HG03442 (cell line): ENCODE measurements at regions not wholly inside any gene's neighbourhood (a gene's known extent, or its start where the extent isn't known, plus 50 kb on each side); places are given as distances from the start of the nearest gene placed in this dataset.

Experiments used
- ATAC-seq: cut with Tn5 transposase; IDR thresholded peaks from one replicate; pipeline ENCODE4 v1.9.1; 2021; ENCODE audit warnings: mild to moderate bottlenecking, moderate library complexity; ENCODE audit not compliant: unreplicated experiment

GRCh38 chr3:82054849-82055248 lies 293.4 kb upstream of the GBE1 start:
- ATAC-seq, result no peak

GRCh38 chr3:82053236-82053635 lies 291.8 kb upstream of the GBE1 start:
- ATAC-seq, result no peak

GRCh38 chr3:82050382-82050781 lies 288.9 kb upstream of the GBE1 start:
- ATAC-seq, result no peak

- ATAC-seq, result no peak
Measured at GRCh38 chr3:82048711-82049110, 287.3 kb upstream of the GBE1 start.

DNA sequence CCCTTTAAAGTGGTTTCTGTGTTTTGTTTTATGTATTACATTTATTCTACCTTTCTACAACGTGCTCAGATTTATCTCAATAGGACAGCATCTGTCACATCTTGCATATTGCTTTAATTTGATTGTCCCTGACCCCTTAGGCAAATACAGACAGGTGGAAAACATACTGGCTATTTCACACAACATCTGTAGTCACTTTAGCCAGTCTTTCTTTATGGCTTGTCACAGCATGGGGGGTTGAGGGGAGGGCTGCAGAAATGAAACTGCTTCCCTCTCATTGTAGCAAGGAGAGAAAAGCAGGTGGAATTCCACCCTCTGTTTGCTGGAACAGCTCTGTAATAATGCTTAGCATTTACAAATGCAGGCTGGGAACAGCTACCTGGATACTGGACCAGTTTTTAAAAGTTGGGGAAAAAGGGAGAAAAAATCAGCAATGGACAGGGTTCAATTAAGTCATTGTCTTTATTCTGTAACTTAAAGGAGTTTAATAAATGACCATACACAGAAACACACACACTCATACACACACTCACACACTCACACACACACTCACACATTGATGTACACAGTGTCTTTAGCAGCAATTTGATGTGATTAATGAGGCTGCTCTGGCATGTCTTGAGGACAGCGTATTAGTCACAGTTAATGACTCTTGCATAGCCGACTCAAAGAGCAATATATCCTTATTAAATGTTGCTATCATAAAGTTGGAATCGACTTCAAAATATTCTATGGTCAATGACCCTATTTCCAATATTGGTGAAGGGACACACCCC lies 283.7 kb upstream of the GBE1 start:
- ATAC-seq, result no peak

DNA sequence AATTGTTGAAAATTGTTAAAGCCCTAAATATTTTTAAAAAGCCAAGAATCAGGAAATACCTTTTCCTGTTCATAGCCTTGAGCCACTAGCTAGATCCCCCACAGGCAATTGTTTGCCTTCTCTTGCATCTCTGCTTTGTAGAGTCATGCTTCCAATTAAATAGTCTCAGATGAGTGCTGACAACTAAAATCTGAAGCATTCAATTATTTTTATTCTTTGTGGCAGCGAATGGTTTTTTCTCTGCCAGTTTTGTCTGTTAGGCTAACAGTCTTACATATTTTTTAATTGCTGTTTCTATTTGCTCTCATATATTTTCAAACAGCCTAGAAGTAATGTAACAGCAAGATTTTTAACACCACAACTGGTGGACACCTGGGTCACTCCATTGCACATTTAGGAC lies 277.1 kb upstream of the GBE1 start:
- ATAC-seq, result no peak

GRCh38 chr3:82033186-82033585 lies 271.7 kb upstream of the GBE1 start:
- ATAC-seq, result no peak

DNA sequence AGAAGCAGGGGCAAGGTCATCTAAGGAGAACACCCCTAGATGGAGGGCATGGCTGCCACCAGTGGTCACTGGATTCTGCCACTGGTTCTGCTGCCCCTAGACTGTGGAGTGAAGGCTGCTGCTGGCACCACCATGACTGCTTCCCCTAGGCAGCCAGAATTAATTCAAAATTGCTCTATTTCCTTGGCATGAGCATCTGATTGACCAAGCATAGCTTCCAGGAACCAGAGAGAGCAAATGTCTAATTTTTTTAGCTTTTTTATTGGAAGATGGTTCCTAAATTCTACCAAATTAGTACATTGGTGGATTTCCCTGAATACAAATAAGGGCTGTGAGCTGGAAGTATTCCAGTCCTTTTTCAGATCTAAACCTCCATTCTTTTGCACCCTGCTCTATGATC lies 270.2 kb upstream of the GBE1 start:
- ATAC-seq, result no peak

DNA sequence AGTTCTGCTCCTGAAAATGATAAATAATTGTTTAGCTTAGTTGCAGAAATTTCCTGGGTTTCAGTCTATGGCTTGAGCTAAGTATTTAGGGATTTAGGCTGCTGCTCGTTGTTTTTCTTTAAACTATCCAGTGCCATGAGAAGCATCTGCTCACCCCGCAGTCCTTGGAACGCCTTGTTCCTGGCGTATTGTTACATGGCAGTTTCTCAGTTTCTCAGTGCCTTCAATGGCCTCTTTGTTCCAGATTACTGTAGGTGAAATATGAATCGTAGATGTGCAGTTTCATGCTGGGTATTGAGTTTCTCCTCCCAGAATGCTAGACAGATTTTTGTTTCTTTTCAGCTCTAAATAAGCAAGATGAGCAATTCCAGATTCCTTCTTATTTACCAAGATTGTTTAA lies 269.5 kb upstream of the GBE1 start:
- no peak for ATAC-seq

DNA sequence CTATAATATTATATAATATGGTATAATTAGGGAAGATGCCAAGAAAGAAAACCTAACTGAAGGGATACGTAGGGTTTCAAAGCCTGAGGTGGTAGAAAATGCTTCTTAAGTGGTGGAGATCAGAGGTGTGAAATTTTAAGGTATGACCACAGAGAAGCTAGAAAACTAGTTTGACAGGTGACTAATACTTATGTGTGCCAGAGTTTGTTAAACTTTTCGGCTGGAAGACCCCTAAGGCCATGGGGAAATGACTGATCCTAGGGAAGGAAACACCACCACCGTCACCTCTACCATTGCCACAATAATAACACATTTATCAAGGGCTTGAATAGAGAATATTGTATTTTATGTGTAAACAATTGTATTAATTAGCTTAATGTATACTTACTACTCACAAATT lies 261.4 kb upstream of the GBE1 start:
- ATAC-seq, result no peak

DNA sequence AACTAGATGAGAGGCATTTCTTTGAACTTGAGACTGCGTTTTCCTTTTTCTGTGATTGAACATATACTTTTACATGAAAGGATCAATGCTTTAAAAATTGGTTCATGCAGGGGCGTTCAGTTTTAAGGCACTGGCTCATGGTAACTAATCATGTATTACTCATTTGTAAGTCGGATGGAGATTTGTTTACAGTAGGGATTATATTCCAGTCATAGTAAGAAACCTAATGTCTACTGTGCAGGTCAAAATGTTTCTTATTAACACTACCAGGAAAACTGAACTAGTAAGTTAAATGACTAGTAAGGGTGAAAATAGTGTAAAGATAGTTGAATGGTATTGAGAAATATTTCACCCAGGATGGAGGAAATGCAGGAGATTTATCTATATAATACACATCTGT lies 258.8 kb upstream of the GBE1 start:
- no peak for ATAC-seq

- ATAC-seq, result no peak
Measured at GRCh38 chr3:82015241-82015640, 253.8 kb upstream of the GBE1 start.

- no peak for ATAC-seq
Measured at GRCh38 chr3:82012775-82013174, 251.3 kb upstream of the GBE1 start.

GRCh38 chr3:82011336-82011735 lies 249.9 kb upstream of the GBE1 start:
- no peak for ATAC-seq

DNA sequence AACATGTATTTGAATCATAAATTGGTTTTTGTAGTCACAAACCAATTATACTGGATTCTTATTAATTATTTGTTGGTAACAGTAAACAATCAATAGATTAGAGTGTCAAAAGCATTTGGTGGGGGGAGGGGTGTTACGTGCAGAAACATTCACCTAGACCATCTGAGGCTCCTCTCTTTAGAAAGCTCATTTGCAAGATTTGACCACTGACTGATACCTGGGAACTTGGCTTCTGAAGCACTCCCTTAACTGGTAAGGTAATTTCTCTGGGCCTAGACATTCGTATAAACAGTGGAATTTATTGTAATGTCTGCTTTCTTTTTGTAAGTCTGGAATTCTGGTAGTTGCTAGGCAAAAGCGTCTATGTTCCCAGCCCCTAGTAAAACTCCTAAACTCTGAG lies 243.8 kb upstream of the GBE1 start:
- no peak for ATAC-seq

GRCh38 chr3:82004266-82004665 lies 242.8 kb upstream of the GBE1 start:
- ATAC-seq, result no peak

DNA sequence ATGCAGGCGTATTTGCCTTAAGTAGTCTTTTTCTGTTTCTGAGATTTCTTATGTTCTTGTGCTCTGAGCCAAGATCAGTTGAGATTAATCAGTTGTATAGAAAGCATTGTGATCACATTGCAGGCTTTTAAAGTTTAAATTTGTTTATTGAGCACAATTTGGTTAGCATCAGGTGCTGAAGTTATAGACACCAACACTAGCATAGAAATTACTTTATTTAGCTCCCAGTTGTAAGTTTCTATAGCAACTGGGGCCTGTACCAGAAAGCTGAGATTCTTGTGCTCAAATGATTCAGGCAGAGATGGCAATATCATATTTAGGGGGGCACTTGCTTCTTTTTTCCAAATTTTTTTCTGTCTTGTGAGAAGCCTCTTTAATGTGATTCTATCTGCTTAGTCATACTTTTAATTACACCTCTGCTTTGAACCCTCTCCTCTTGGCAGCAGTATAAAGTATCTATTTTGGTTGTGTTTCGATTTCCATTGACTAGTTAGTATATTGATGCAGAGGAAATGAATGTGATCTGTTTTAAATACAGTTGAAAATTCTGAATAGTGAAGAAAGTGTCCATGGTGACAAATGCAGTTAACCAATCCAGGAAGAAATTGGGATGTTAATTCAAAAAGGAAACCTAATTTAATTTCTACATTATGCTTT lies 241.7 kb upstream of the GBE1 start:
- ATAC-seq, result no peak

DNA sequence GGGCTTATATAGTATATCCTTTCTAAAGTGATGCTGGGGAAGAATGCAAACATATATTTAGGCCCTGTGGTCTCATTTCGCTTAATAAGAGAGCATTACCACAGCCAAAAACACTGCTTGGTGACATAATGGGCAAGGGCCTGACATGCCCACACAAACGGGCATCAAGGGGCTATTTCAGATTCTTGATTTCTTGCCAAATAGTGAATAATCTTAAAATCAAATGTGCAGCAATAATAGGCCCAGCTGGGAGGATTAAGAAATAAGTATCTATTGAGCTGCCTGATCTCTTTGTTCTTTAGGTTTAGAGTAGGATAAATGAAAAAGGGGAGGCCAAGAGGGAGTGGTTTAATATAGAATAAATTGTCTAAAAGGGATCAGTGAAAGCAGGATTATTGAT lies 241.0 kb upstream of the GBE1 start:
- ATAC-seq, result no peak

DNA sequence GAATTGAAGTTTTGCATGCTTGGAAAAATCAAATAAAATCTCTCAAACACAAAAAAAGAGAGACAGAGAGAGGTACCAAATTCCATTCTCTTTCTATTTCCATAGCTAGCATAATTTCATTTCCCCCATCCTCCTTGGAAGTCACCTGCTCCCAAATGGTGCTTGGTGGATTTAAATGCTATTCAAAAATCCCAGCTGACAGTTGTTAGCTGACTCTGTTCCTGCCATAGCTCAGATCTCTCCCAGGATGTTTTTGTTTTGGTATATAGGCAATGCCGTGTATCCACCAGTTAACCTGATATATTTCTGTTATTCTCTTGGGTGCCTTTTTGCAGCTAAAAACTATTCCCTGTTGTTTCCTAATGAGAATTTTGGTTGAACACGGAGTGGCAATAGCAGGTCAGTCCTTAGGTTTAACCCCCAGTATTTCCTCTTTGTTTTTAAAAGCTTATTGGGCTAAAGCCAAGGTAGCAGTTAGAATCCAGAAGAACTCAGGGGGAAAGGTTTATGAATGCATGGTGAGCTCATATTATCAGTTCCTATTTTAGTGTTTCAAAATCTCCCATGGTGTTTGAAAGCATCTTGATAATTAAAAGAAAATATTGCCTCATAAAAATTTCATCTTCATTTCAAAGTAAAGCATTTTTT lies 240.0 kb upstream of the GBE1 start:
- no peak for ATAC-seq

DNA sequence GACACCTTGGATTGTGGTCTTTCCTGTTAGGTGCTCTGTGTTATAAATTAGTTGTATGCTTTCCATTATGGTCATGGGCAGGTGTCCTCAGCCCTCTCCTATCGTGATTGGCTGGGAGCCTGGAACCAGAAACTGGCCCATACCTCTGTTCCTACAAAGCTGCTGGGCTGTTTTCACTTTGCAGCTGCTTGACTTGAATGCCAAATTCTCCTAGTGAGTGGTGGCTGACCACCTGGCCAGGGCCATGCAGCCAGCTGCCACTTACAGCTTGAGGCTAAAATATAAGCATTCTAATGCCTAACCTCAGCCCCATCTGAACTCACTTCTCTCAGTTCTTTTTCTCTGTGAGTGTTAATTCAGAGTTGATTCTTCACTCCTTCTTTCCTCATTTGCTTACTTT lies 239.3 kb upstream of the GBE1 start:
- no peak for ATAC-seq

GRCh38 chr3:82000350-82000749 lies 238.9 kb upstream of the GBE1 start:
- ATAC-seq, result no peak

DNA sequence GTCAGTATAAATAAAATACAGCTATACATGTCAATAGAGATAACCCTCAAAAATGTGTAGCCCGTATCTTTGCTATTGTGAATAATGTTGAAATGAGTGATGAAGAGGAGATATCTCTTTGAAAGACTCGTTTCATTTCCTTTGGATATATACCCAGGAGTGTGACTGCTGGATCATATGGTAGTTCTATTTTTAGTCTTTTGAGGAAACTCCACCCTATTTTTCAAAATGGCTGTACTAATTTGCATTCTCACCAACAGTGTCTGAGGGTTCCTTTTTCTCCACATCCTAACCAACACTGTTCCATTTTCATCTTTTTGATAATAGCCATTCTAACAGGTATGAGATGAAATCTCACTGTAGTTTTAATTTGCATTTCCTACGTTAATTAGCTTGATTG lies 237.5 kb upstream of the GBE1 start:
- no peak for ATAC-seq
